Lung (tissue), 11 donors: ENCODE measurements at regions not wholly inside any gene's neighbourhood (a gene's known extent, or its start where the extent isn't known, plus 50 kb on each side); places are given as distances from the start of the nearest gene placed in this dataset.
"Not testable (repeated sequence)": the region's sequence is repeated elsewhere in the genome, so short reads cannot be mapped to it uniquely, and the experiment has no call there.

Experiments
- ATAC-seq: fragments of 200-7000 bp; cut with Tn5 transposase; one replicate; pipeline ENCODE4 v1.9.1; 2020; ENCODE audit warnings: moderate number of reproducible peaks; ENCODE audit not compliant: insufficient read depth, low FRiP score
- DNase-seq, 3 donors: peaks; one replicate each; pipeline ENCODE4 v3.0.0-alpha.2; 2013 to 2017
- H3K27ac ChIP-seq, 2 donors: one replicate each; pipeline ENCODE4 v1.5.1; 2013; ENCODE audit warnings: mild to moderate bottlenecking in 2 of 2, moderate library complexity in 2 of 2, control low read depth in 1 of 2, inconsistent platforms in 1 of 2, low read depth in 1 of 2, low read length in 1 of 2
- H3K27me3 ChIP-seq, 3 donors: one replicate each; pipeline ENCODE4 v1.5.1; 2013; ENCODE audit warnings: low read length in 2 of 3; ENCODE audit not compliant: control insufficient read depth in 3 of 3, insufficient read depth in 3 of 3
- H3K36me3 ChIP-seq, 4 donors: one replicate each; pipeline ENCODE4 v1.5.1; 2013; ENCODE audit warnings: low read length in 4 of 4, mild to moderate bottlenecking in 1 of 4, moderate library complexity in 1 of 4; ENCODE audit not compliant: control insufficient read depth in 4 of 4, insufficient read depth in 4 of 4
- H3K4me1 ChIP-seq, 5 donors: one replicate each; pipeline ENCODE4 v1.5.1; 2013; ENCODE audit warnings: low read length in 5 of 5, mild to moderate bottlenecking in 2 of 5, moderate library complexity in 1 of 5; ENCODE audit not compliant: control insufficient read depth in 5 of 5, insufficient read depth in 5 of 5
- H3K4me3 ChIP-seq: one replicate; pipeline ENCODE4 v1.5.1; 2013; ENCODE audit warnings: mild to moderate bottlenecking, control low read depth, moderate library complexity
- H3K9ac ChIP-seq, 2 donors: one replicate each; pipeline ENCODE4 v1.5.1; 2013; ENCODE audit warnings: low read length in 2 of 2, control low read depth in 1 of 2; ENCODE audit not compliant: insufficient read depth in 1 of 2
- H3K9me3 ChIP-seq, 4 donors: one replicate each; pipeline ENCODE4 v1.5.1; 2013; ENCODE audit warnings: low read length in 3 of 4, mild to moderate bottlenecking in 1 of 4, moderate library complexity in 1 of 4; ENCODE audit not compliant: control insufficient read depth in 4 of 4, insufficient read depth in 3 of 4
- CTCF ChIP-seq: IDR thresholded peaks from 2 replicates; pipeline ENCODE4 v1.5.1; 2012; ENCODE audit warnings: mild to moderate bottlenecking; ENCODE audit errors: control extremely low read depth, extremely low read depth
- WGBS, 2 donors: extraction: QIAGEN DNeasy Blood & Tissue Kit; methylation state at CpG; one replicate each; pipeline ENCODE4 v1.1.7; 2013; 5-methylcytosine and 5-hydroxymethylcytosine counted together
- donor health status: control.
- donor health status: control.
- donor health status: Bipolar disorder and iron deficiency.
- donor health status: healthy.
- donor health status: DM: yes; HTN: yes; CAD: no.

- TF ChIP-seq CTCF: no peak
- no peaks in the 10 kb centered on the region for H3K27me3 ChIP-seq
- ATAC-seq (no peak), DNase-seq (no peak)
- no peaks in the 10 kb centered on the region for H3K36me3 ChIP-seq
- H3K4me1 ChIP-seq: no peaks in the 10 kb centered on the region
- H3K9ac ChIP-seq: no peak overlapping the region
- peaks cover 0 to 2% (median 0%) of the 10 kb centered on the region in 4 donors for H3K9me3 ChIP-seq
- no peak overlapping the region for H3K4me3 ChIP-seq
- H3K27ac ChIP-seq: no peak overlapping the region
Observed at GRCh38 chr11:95413021-95413420, 182.0 kb upstream of the SESN3 start.

GRCh38 chr11:95412074-95412473, 181.1 kb upstream of the SESN3 start:
- peaks cover 0 to 2% (median 0%) of the 10 kb centered on the region in 4 donors for H3K9me3 ChIP-seq
- H3K27me3 ChIP-seq: no peaks in the 10 kb centered on the region
- no peaks in the 10 kb centered on the region for H3K36me3 ChIP-seq
- H3K4me3 ChIP-seq: no peak overlapping the region
- DNase-seq (no peak), ATAC-seq (no peak)
- no peak for TF ChIP-seq CTCF
- H3K9ac ChIP-seq: no peak overlapping the region
- H3K4me1 ChIP-seq: peaks cover 0 to 3% (median 0%) of the 10 kb centered on the region in 5 donors
- 72 to 95% methylated on average over 3 of the region's 3 CpGs for WGBS, 2 donors
- H3K27ac ChIP-seq: no peak overlapping the region

- not testable (repeated sequence) for H3K27ac ChIP-seq, H3K36me3 ChIP-seq, H3K9ac ChIP-seq, H3K9me3 ChIP-seq, H3K4me3 ChIP-seq, ATAC-seq, DNase-seq, H3K27me3 ChIP-seq
- H3K4me1 ChIP-seq: peaks cover 0 to 12% (median 0%) of the 10 kb centered on the region in 5 donors
Observed at GRCh38 chr11:95410707-95411106, 179.7 kb upstream of the SESN3 start.

- Histone ChIP-seq H3K27ac (no peak overlapping the region), H3K4me1 (peaks cover 0 to 12% (median 2%) of the 10 kb centered on the region in 5 donors), H3K27me3 (no peaks in the 10 kb centered on the region), H3K4me3 (no peak overlapping the region), H3K9ac (no peak overlapping the region), H3K36me3 (no peaks in the 10 kb centered on the region), H3K9me3 (no peaks in the 10 kb centered on the region)
- peak in 2 of 3 donors; percentile 64 to 83 for DNase-seq
- no peak for TF ChIP-seq CTCF
- ATAC-seq: no peak
- WGBS, 2 donors: 58 to 83% methylated on average over 1 of the region's 1 CpG
Observed at GRCh38 chr11:95406271-95406670, 175.3 kb upstream of the SESN3 start.
